Lung (tissue), 11 donors: ENCODE measurements at regions not wholly inside any gene's neighbourhood (a gene's known extent, or its start where the extent isn't known, plus 50 kb on each side); places are given as distances from the start of the nearest gene placed in this dataset.

Experiments
- ATAC-seq: fragments of 200-7000 bp; cut with Tn5 transposase; one replicate; pipeline ENCODE4 v1.9.1; 2020; ENCODE audit warnings: moderate number of reproducible peaks; ENCODE audit not compliant: insufficient read depth, low FRiP score
- DNase-seq, 3 donors: peaks; one replicate each; pipeline ENCODE4 v3.0.0-alpha.2; 2013 to 2017
- H3K27ac ChIP-seq, 2 donors: one replicate each; pipeline ENCODE4 v1.5.1; 2013; ENCODE audit warnings: mild to moderate bottlenecking in 2 of 2, moderate library complexity in 2 of 2, control low read depth in 1 of 2, inconsistent platforms in 1 of 2, low read depth in 1 of 2, low read length in 1 of 2
- H3K27me3 ChIP-seq, 3 donors: one replicate each; pipeline ENCODE4 v1.5.1; 2013; ENCODE audit warnings: low read length in 2 of 3; ENCODE audit not compliant: control insufficient read depth in 3 of 3, insufficient read depth in 3 of 3
- H3K36me3 ChIP-seq, 4 donors: one replicate each; pipeline ENCODE4 v1.5.1; 2013; ENCODE audit warnings: low read length in 4 of 4, mild to moderate bottlenecking in 1 of 4, moderate library complexity in 1 of 4; ENCODE audit not compliant: control insufficient read depth in 4 of 4, insufficient read depth in 4 of 4
- H3K4me1 ChIP-seq, 5 donors: one replicate each; pipeline ENCODE4 v1.5.1; 2013; ENCODE audit warnings: low read length in 5 of 5, mild to moderate bottlenecking in 2 of 5, moderate library complexity in 1 of 5; ENCODE audit not compliant: control insufficient read depth in 5 of 5, insufficient read depth in 5 of 5
- H3K4me3 ChIP-seq: one replicate; pipeline ENCODE4 v1.5.1; 2013; ENCODE audit warnings: mild to moderate bottlenecking, control low read depth, moderate library complexity
- H3K9ac ChIP-seq, 2 donors: one replicate each; pipeline ENCODE4 v1.5.1; 2013; ENCODE audit warnings: low read length in 2 of 2, control low read depth in 1 of 2; ENCODE audit not compliant: insufficient read depth in 1 of 2
- H3K9me3 ChIP-seq, 4 donors: one replicate each; pipeline ENCODE4 v1.5.1; 2013; ENCODE audit warnings: low read length in 3 of 4, mild to moderate bottlenecking in 1 of 4, moderate library complexity in 1 of 4; ENCODE audit not compliant: control insufficient read depth in 4 of 4, insufficient read depth in 3 of 4
- WGBS, 2 donors: extraction: QIAGEN DNeasy Blood & Tissue Kit; methylation state at CpG; one replicate each; pipeline ENCODE4 v1.1.7; 2013; 5-methylcytosine and 5-hydroxymethylcytosine counted together
- TF ChIP-seq, protein P1 (sequence below): IDR thresholded peaks from 2 replicates; pipeline ENCODE4 v1.5.1; 2012; ENCODE audit warnings: mild to moderate bottlenecking; ENCODE audit errors: control extremely low read depth, extremely low read depth
- donor health status: control.
- donor health status: control.
- donor health status: Bipolar disorder and iron deficiency.
- donor health status: healthy.
- donor health status: DM: yes; HTN: yes; CAD: no.

GRCh38 chr2:7619203-7619970, 702.2 kb downstream of the RNF144A start:
- Histone ChIP-seq H3K27me3 (no peaks in the 10 kb centered on the region), H3K4me3 (no peak overlapping the region), H3K9ac (no peak overlapping the region), H3K4me1 (no peaks in the 10 kb centered on the region), H3K27ac (no peak overlapping the region), H3K36me3 (no peaks in the 10 kb centered on the region), H3K9me3 (peaks cover 0 to 3% (median 1%) of the 10 kb centered on the region in 4 donors)
- TF ChIP-seq, protein P1, sequence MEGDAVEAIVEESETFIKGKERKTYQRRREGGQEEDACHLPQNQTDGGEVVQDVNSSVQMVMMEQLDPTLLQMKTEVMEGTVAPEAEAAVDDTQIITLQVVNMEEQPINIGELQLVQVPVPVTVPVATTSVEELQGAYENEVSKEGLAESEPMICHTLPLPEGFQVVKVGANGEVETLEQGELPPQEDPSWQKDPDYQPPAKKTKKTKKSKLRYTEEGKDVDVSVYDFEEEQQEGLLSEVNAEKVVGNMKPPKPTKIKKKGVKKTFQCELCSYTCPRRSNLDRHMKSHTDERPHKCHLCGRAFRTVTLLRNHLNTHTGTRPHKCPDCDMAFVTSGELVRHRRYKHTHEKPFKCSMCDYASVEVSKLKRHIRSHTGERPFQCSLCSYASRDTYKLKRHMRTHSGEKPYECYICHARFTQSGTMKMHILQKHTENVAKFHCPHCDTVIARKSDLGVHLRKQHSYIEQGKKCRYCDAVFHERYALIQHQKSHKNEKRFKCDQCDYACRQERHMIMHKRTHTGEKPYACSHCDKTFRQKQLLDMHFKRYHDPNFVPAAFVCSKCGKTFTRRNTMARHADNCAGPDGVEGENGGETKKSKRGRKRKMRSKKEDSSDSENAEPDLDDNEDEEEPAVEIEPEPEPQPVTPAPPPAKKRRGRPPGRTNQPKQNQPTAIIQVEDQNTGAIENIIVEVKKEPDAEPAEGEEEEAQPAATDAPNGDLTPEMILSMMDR, result no peak
- WGBS, 2 donors, result 85 to 87% methylated on average over 8 of the region's 8 CpGs
- DNase-seq (no peak), ATAC-seq (no peak)

GRCh38 chr2:7620255-7620654, 703.0 kb downstream of the RNF144A start:
- Histone ChIP-seq H3K9ac (no peak overlapping the region), H3K36me3 (no peaks in the 10 kb centered on the region), H3K4me1 (no peaks in the 10 kb centered on the region), H3K9me3 (peaks cover 0 to 3% (median 1%) of the 10 kb centered on the region in 4 donors), H3K4me3 (no peak overlapping the region), H3K27ac (no peak overlapping the region), H3K27me3 (no peaks in the 10 kb centered on the region)
- 83 to 88% methylated on average over 1 of the region's 1 CpG for WGBS, 2 donors
- TF ChIP-seq, protein P1, result no peak
- no peak for ATAC-seq
- DNase-seq, result no peak

GRCh38 chr2:7621018-7621814, 704.0 kb downstream of the RNF144A start:
- no peak for ATAC-seq
- H3K4me3 ChIP-seq, result no peak overlapping the region
- no peak overlapping the region for H3K9ac ChIP-seq
- no peaks in the 10 kb centered on the region for H3K36me3 ChIP-seq
- no peak for DNase-seq
- no peak overlapping the region for H3K27ac ChIP-seq
- TF ChIP-seq, protein P1, result no peak
- no peaks in the 10 kb centered on the region for H3K4me1 ChIP-seq
- H3K27me3 ChIP-seq, result no peaks in the 10 kb centered on the region
- H3K9me3 ChIP-seq, result peaks cover 0 to 2% (median under 1%) of the 10 kb centered on the region in 4 donors
- WGBS, 2 donors, result 88% methylated on average over 4 of the region's 4 CpGs
